ENCODE measurements at regions not wholly inside any gene's neighbourhood (a gene's known extent, or its start where the extent isn't known, plus 50 kb on each side); places are given as distances from the start of the nearest gene placed in this dataset.

GRCh38 chr10:108167766-108168165 lies 1003.3 kb upstream of the SORCS1 start:
- TF ChIP-seq MAX (CRISPR knock-in tag; IDR thresholded peaks at IDR 0.05) = no peak
- no peak for TF ChIP-seq FOXP4 (CRISPR knock-in tag; IDR thresholded peaks at IDR 0.05)
- TF ChIP-seq ESRRA (CRISPR knock-in tag; IDR thresholded peaks at IDR 0.05; ENCODE audit: borderline replicate concordance) = no peak
- TF ChIP-seq, protein P1, sequence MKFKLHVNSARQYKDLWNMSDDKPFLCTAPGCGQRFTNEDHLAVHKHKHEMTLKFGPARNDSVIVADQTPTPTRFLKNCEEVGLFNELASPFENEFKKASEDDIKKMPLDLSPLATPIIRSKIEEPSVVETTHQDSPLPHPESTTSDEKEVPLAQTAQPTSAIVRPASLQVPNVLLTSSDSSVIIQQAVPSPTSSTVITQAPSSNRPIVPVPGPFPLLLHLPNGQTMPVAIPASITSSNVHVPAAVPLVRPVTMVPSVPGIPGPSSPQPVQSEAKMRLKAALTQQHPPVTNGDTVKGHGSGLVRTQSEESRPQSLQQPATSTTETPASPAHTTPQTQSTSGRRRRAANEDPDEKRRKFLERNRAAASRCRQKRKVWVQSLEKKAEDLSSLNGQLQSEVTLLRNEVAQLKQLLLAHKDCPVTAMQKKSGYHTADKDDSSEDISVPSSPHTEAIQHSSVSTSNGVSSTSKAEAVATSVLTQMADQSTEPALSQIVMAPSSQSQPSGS (CRISPR knock-in tag; IDR thresholded peaks at IDR 0.05; ENCODE audit: borderline replicate concordance, low read depth) = no peak
- no peak for TF ChIP-seq CTCF (IDR thresholded peaks at IDR 0.05)
- TF ChIP-seq HMGXB4 (CRISPR knock-in tag; IDR thresholded peaks at IDR 0.05) = no peak
- TF ChIP-seq ELF4 (CRISPR knock-in tag; IDR thresholded peaks at IDR 0.05; ENCODE audit: low read depth) = no peak
- TF ChIP-seq SMAD3 (CRISPR knock-in tag; IDR thresholded peaks at IDR 0.05; ENCODE audit: borderline replicate concordance) = no peak
- TF ChIP-seq ZNF281 (CRISPR knock-in tag; IDR thresholded peaks at IDR 0.05) = no peak
- no peak for TF ChIP-seq CREB1 (CRISPR knock-in tag; IDR thresholded peaks at IDR 0.05)
- TF ChIP-seq MXD4 (CRISPR knock-in tag; IDR thresholded peaks at IDR 0.05; ENCODE audit: borderline replicate concordance) = no peak
- TF ChIP-seq JUN (CRISPR knock-in tag; IDR thresholded peaks at IDR 0.05) = no peak
- no peak for TF ChIP-seq TP53 (CRISPR knock-in tag; IDR thresholded peaks at IDR 0.05)
- TF ChIP-seq SP1 (CRISPR knock-in tag; conservative IDR thresholded peaks at IDR 0.05) = no peak

Measured in WTC11 (cell line).